ENCODE measurements at regions not wholly inside any gene's neighbourhood (a gene's known extent, or its start where the extent isn't known, plus 50 kb on each side); places are given as distances from the start of the nearest gene placed in this dataset.

GRCh38 chr9:74064702-74065101, 432.4 kb upstream of the RORB start:
- TF ChIP-seq CTCF (conservative IDR thresholded peaks at IDR 0.05) (no peak), ZFX (IDR thresholded peaks at IDR 0.05) (no peak)

All from C4-2B (cell line).